EH (cell line): ENCODE measurements at regions not wholly inside any gene's neighbourhood (a gene's known extent, or its start where the extent isn't known, plus 50 kb on each side); places are given as distances from the start of the nearest gene placed in this dataset.
"Not testable (repeated sequence)": the region's sequence is repeated elsewhere in the genome, so short reads cannot be mapped to it uniquely, and the experiment has no call there.

Experiments used
- DNase-seq: peaks from one replicate; pipeline ENCODE4 v3.0.0-alpha.2; 2015; ENCODE audit warnings: low read depth

DNA sequence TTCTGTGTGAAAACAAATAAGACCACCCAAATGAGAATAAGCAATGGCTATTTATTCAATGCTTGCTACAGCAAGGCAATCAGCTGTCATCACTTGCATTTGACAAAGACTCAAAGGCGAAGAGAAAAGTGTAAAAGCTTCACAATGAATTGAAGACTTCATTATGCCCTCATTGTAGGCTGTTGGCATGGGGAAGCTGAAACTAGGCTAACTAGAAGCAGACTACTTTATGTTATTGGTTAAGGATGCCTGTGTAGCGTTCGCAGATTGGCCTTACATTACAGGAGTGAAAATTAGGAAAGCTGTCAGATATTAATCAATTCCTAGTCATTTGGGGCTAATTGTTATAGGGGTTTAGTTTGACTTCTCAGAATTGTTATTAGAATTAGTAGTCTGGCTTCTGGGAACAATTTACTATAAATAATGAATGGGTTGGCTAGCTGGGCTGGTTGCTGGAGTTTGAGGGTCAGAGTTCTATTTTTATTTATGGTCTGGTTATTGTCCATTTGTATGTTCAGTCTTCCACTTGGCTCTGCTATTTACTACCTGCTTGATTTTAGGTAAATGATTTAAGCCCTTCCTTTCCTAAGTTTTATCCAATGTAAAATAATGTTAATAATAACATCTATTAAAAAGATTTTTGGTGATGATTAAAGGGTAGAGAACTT lies 437.2 kb upstream of the SYT4 start:
- DNase-seq = no peak

DNA sequence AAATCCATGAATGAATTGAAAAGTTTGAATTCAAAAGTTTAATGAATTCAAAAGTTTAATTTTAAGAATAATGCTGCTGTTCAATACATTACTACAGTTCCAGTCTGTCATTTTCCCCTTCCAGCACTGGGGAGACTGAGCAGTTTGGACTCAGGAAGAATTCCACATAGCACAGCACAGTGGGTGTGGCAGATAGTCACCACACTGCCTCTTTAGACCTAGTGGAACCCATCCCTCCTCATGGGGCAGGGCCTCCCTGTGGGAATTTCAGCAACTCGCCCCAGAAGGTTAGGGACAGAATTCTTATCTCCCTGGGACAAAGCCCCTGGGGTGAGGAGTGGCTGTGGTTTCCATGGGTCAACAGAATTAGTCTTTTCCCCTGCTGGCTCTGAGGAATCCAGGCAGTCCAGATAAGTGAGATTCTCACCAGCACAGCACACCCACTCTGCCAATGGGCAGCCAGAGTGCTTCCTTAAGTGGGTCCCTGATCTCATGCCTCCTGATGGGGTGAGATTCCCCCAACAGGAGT lies 442.0 kb upstream of the SYT4 start:
- DNase-seq = peak; percentile 0

DNA sequence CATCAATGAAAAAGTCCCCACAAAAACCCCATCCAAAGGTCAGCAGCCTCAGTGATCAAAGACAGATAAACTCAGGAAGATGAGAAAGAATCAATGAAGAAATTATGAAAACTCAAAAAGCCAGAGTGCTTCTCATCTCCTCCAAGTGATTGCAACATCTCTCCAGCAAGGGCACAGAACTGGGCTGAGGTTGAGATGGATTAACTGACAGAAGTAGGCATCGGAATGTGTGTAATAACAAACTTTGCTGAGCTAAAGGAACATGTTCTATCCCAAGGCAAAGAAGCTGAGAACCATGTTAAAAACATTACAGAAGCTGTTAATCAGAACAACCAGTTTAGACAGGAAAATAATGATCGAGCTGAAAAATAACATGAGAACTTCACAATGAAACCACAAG lies 442.8 kb upstream of the SYT4 start:
- DNase-seq = peak; percentile 14

DNA sequence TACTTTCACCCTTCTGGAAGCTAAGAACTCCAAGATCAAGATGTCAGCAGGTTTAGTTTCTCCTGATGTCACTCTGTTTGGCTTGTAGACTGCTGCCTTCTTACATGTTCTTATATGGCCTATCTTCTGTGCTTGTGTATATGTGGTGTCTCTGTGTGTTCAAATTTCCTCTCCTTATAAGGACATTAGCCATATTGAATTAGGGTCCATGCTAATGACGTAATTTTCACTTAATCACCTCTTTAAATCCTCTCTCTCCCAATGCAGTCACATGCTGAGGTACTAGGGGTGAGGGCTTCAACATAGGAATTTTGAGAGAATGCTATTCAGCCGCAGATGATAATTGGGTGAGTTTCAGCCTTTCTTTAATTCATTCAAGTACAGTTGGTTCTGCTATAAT lies 458.3 kb upstream of the SYT4 start:
- no peak for DNase-seq

DNA sequence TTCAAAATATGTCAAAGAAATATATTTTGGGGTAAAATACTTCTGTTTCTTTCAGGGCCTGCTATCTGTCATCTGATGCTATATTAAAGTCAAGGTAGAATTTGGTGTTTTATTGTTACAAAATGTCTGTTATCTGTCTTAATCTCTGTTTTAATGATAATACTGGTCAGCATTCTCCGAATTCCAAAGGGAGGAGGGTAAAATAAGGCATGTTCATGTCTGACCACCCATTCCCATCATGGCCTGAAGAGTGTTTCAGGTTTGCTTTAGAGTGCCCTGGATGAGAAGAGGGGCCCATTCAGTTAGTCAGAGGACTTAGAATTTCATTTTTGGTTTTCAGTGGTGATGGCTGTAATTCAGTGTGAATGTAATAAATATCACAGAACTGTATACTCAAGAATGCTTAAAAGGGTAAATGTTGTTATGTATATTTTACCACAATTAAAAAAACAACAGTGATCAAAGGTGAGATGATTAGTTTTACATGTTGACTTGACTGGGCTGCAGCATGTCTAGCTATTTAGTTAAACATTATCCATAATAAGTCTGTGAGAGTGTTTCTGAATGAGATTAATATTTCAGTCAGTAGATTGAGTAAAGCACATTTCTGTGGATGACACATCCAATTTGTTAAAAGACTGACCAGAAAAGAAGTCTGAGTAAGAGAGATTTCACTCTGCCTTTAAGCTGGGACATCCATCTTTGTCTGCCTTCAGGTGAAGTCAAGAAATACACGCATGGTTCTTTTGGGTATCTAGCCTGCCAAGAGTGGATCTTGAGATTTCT lies 467.9 kb upstream of the SYT4 start:
- no peak for DNase-seq

DNA sequence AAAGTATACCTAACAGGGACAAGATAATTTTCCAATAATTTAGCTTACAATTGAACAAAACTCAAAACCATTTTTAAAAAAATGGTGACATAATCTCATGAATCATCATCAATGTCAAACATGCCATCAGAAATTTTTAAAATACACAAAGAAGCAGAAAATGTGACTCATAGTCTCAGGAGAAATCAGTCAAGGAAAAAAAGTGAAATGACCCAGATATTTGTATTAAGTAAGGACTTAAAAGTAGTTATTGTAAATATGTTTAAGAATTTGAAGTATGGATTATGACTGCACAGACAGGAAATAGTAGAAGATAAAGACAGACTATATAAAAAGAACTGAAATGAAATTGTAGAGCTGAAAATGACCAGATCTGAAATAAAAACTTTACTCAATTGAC lies 473.9 kb upstream of the SYT4 start:
- no peak for DNase-seq

DNA sequence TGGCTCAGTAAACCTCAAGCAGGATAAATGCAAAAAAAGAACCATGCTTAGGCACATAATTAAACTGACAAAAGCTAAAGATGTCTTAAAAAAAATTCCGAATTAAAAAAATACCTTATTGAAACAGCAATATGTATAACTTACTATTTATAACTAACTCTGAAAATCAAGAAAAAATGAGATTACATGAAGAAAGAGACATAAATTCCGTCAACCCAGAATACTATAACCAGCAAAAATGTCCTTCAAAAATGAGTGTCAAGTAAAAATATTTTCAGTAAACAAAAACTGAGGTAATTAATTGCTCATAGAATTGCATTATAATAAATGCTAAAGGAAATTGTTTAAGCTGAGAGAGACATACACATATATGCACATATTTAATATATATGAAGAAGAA lies 474.5 kb upstream of the SYT4 start:
- no peak for DNase-seq

DNA sequence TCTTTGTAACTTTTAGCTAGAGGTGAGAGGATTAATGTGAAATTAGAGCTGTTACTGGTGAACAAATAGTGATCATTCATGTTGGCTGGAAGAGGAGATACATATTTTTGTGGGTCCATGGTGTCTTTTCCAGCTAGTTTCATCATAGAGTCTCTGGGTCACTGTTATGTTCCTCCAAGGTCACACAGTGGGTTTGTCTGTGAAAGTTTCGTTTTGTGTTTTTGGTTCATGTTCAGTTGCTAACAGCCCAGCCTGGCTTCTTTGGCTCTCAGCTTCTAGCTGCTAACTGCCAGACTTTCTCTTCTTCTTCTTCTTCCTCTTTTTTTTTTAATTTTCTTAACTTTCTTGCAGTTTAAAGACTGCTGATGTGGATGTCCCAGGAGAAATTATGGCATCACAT lies 480.0 kb upstream of the SYT4 start:
- DNase-seq = no peak

DNA sequence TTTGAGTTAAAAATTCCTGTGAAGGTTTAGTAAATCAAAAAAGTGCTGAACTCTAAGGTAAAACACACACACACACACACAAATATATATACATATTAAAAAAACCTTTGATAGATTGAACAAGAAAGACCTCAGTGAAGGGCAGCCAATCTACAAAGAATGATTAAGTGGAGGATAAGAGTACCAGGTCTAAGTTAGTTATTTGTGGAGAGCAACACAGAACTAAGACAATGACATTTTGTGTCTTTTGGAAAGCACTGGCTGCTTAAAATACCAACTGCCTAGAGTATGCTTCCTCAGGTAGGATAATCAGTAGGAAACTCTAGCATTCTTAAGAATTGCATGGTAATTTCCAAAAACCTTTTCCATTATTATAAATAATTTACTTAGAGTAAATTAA lies 481.4 kb upstream of the SYT4 start:
- DNase-seq = no peak

DNA sequence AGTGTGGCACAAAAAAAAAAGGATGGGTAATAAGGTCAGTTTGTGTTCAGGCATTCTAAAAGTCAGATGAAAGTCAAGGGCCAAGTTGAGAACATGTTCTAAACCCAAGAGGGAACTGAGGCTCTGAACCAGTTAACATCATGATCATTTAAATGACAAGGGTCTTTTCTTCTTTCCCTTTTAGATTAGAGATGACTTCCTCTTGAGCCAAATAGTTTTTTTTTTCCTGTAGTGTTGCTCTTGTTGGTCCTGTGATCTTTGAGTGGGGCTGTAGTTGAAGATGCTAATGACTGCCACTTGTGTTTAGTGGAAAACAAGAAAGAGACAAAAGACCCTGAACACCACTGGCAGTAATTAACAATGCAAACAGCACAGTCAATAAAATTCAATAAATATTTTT lies 482.7 kb upstream of the SYT4 start:
- DNase-seq = no peak

DNA sequence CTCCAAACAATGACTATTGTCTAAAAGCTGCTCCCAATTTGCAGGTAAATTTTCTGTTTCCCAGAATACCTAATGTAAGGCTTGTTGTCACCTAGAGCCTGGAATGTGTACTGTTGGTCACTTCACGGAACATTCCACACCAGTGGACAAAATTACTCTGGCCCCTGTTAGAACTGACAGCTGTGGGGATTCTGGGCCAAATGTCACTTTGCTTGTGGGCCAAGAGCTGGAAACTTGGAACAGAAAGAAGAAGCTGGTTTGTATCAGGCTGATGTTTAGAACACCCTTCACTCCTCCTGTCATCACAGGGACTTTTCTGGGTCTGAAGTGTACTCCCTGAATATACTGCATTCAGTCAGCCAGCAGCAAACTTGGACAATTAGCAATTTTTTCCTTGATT lies 495.6 kb upstream of the SYT4 start:
- no peak for DNase-seq

DNA sequence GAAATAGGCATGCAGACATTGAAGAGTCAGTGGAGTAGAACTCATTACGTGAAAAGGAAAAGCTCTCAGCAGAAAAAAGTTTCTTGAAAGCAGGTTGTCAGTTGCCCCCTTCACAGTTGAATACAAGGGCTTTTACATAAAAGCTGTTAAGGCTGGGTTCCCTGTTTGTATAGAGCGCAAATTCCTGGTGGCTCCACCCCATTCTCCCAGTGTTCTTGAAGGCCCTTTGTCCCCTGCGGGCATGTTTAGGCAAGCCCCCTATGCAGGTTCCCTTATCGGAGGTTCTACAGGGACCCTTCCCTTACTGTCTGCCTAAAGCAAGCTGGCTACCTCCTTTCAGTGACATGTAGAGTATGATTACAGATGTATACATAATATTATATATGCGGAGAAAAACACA lies 497.2 kb upstream of the SYT4 start:
- DNase-seq = no peak

DNA sequence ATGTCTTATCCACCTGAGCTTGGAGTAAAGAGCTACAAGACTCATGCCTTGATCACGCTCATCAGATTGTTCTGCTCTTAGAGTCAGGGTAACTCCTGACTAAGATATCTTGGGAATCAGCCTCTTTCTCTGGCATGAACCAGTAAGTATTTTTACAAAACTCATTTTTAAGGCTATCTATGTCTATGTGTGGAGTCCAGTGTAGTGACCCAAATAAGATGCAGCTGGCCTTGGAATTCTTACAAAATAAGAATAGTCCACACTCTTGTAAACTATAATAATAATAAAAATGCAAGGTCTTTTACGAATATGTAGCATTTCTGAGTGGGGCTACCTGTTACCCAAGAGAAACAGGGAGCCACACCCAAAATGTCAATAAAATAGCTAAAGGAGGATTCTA lies 498.3 kb upstream of the SYT4 start:
- DNase-seq = no peak

DNA sequence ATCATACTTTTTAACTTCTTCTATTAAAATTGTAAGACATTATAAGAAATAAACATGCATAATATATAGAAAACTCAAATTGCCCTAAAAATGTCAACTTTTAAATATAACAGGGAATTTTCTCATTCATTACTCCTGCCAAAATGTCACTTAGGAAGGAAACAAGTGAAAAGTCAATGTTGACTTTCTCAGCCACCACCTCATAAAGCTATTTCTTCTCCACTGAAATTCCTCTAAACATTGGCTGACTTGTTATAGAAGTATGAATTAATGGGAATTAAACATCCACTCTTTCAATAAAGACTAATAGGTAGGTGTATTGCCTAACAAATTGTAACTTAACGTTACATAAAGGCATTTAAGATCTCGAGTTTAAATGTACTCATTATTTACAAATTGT lies 499.7 kb upstream of the SYT4 start:
- no peak for DNase-seq

DNA sequence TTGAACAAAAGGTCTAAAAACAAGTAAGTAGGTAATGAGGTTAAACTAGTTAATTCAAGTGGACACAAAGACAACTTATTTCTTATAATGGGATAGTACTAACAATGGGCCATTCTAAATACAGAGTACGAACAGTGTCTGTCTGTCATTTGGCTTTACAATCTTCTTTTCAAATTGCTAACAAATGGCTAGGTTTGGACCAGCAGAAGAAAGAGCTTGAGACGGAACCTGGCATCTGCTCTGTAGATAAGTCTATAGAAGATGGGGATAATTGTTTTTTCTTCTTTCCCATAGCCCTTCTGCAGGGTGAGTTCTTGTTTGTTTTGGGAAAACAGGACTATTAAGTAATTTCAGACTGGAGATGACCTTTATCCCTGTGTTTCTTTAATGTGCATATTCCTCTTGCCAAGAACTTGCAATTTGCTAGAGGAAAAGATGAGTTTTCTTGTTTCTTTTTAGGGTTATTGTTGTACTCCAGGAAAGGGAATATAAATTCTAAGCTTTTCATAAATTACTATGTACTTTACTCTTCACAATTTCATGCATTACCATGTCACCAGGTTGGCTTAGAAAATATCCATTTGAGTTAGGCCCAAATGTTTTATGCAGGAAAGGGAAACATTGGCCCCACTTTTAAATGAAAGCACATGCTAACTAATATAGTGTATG lies 500.5 kb upstream of the SYT4 start:
- DNase-seq = no peak

DNA sequence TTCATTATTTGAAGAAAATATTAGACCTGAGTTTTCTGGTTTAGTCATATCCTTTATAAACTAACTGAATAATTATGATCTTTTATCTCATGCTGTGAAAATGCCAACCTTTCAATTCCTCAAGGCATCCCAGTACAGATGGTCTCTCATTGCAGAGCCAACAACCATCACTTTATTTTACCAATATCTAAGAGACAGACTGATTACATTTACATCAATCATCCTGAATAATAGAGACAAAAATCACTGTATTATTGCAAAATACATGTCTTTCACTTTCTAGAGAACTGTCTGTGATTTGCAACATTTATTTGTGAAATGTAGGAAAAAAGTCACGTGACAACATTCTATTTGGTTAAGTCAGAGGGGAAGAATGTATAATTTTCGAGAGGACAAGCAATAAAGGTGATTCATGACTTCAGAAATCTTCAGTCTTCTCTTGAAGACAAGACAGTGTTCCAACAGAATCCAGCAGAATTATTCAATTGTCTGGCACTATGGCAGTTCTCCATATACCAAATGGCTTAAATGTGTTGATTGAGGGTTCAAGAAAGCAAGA lies 503.6 kb upstream of the SYT4 start:
- DNase-seq = peak; percentile 77

DNA sequence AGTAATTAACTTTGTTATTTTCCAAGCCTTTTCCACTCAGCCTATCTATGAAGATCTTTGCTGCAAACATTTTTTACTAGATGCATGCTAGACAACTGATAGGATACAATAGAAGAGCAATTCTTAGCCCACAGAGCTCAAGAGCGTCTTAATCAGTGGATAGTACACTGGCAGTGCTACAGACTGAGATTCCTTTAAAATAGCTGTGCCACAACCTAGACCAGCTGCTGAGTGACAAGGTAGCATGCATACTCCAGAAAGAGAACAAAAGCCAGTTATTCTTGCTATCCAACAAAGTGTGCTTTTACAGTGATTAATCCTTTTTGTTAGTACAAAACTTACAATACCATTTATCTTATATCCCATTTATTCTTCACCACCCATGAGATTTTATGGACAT lies 507.9 kb upstream of the SYT4 start:
- DNase-seq = no peak

DNA sequence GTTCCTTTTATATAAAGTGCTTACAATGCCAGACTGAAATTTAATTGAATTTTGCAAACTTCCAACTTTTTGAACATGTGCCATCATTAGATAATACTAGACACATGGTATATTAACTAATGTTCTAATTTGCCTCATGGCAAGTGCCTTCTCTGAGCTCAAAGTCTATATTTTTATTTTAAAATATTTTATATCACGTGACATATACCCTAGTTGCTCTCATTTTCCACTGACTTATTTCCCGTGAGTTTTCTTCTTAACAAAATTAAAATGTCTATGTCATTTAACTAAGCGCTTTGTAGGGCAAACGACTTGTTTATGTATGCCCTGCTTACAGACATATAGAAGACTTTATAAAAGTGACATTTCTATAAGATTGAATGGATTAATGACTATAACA lies 509.6 kb upstream of the SYT4 start:
- no peak for DNase-seq

DNA sequence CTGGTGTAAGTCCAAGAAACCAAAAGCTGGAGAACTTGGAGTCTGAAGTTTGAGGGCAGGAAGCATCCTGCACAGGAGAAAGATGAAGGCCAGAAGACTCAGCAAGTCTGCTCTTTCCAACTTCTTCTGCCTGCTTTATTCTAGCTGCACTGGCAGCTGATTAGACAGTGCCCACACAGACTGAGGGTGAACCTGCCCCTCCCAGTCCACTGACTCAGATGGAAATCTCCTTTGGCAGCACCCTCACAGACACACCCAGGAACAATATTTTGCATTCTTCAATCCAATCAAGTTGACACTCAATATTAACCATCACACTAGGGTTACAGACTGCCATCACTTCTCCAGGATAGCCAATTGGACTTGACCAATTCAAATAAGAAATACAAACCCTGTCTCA lies 510.4 kb upstream of the SYT4 start:
- not testable (repeated sequence) for DNase-seq

DNA sequence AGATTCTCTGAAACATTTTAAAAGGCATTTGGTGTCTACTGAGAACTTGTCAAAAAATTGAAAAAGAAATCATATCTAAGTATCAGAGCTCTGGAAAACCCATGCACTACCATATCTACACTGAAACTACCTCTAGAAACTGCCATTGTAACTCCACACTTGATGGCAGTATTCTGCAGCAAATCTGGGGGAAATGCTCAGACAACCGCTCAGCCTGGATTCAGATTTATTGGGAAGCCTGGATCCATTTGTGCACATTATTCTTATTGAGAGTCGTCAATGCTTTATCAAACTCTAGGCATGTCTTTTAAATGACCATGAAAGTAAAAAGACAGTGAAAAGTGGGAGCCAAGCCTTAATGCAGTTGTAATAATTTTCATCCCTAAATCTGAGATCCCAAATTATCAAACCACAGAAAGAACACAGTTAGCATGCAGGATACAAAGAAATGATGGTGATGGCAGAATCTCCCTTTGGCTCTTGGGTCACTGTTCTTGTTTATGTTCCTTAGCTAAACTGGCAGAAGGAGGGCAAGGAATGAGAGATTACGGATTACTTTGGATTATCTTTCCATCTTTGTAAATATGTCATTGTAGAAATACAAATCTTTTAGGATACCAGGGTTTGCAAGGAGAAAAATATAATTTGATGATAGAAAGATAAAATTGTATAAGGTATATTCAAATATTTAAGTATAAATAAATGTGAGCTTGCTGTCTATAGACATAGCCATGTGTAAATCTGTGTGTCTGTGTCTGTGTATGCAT lies 512.1 kb upstream of the SYT4 start:
- no peak for DNase-seq

DNA sequence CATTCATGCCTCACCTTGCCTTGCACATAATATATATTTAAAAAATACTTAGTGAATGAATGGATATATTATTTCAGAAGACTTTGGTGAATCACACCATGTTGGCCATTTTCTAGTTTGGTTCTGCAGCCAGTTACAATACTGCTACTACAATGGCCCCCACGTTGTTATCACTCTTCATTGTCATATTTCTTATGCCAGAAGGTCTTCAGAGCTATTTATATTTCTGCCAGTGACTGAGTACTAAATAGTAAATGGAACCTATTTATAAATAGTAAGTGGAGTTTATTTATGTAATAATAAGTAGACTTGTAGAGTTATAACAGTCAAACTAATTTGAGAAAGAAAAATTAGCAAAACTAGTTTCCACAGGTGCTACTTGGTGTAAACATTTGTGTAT lies 516.6 kb upstream of the SYT4 start:
- DNase-seq = no peak

DNA sequence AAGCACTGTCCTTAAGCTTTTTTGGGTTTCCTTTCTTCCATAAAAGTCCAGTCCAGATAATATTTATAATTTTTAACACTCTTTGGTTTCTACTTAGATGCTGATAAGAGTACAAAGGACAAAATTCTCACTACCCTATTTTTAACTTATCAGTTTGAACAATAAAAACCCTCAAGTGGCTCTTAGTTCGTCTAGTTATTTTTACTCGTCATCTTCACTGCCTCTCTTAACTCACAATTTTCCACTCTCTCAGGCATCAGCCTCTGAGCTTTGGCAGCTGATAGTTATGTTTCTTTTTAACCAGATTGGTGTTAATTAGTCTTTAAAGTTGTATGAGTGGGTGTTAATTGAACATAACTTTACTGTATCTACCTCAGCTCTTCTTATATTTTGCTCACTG lies 517.1 kb upstream of the SYT4 start:
- no peak for DNase-seq
